Natural killer cell (primary cell): ENCODE measurements at regions not wholly inside any gene's neighbourhood (a gene's known extent, or its start where the extent isn't known, plus 50 kb on each side); places are given as distances from the start of the nearest gene placed in this dataset.

Source experiments
- ATAC-seq, 3 donors: fragments of 150-1000 bp in 2 of 3; fragments of 200-7000 bp in 1 of 3; cut with Tn5 transposase; 1 replicate in 1 of 3; 2 replicates in 2 of 3; pipeline ENCODE4 v1.10.0; 2021; ENCODE audit warnings: mild to moderate bottlenecking in 2 of 3, moderate library complexity in 2 of 3
- DNase-seq, 2 donors: peaks; one replicate each; pipeline versions ENCODE4 v3.0.0 to v3.0.0-alpha.2; 2013 to 2021; ENCODE audit warnings: mixed read lengths in 1 of 2
- H3K27ac ChIP-seq: one replicate; pipeline ENCODE4 v1.5.1; 2013; ENCODE audit warnings: mild to moderate bottlenecking, low read length
- H3K27me3 ChIP-seq: one replicate; pipeline ENCODE4 v1.6.1; 2013; ENCODE audit warnings: low read length; ENCODE audit not compliant: control insufficient read depth, insufficient read depth
- H3K36me3 ChIP-seq: one replicate; pipeline ENCODE4 v1.6.1; 2013; ENCODE audit warnings: low read length; ENCODE audit not compliant: control insufficient read depth, insufficient read depth
- H3K4me1 ChIP-seq: one replicate; pipeline ENCODE4 v1.6.1; 2013; ENCODE audit warnings: low read length; ENCODE audit not compliant: control insufficient read depth, insufficient read depth
- H3K4me3 ChIP-seq: one replicate; pipeline ENCODE4 v1.5.1; 2013; ENCODE audit warnings: low read length
- H3K9me3 ChIP-seq: one replicate; pipeline ENCODE4 v1.6.1; 2013; ENCODE audit warnings: low read length; ENCODE audit not compliant: control insufficient read depth, insufficient read depth
- H3K27ac Mint-ChIP-seq, 2 donors: one replicate each; pipeline ENCODE4 v1.8.0; 2022; ENCODE audit warnings: mild to moderate bottlenecking in 2 of 2, mixed read lengths in 2 of 2, moderate library complexity in 1 of 2
- H3K27me3 Mint-ChIP-seq, 2 donors: one replicate each; pipeline ENCODE4 v1.8.0; 2022; ENCODE audit warnings: low read depth in 2 of 2, mixed read lengths in 2 of 2
- H3K36me3 Mint-ChIP-seq: one replicate; pipeline ENCODE4 v1.8.0; 2022; ENCODE audit warnings: mixed read lengths
- H3K4me1 Mint-ChIP-seq, 2 donors: one replicate each; pipeline ENCODE4 v1.8.0; 2022; ENCODE audit warnings: mixed read lengths in 2 of 2
- H3K4me3 Mint-ChIP-seq: one replicate; pipeline ENCODE4 v1.8.0; 2022; ENCODE audit warnings: mild to moderate bottlenecking, moderate library complexity, mixed read lengths
- H3K9me3 Mint-ChIP-seq, 2 donors: one replicate each; pipeline ENCODE4 v1.8.0; 2022; ENCODE audit warnings: mixed read lengths in 2 of 2
- CTCF ChIP-seq: fragments of 200-600 bp; IDR thresholded peaks from one replicate; pipeline ENCODE4 v1.8.0; 2022; ENCODE audit warnings: antibody characterized with exemption
- WGBS: methylation state at CpG from one replicate; pipeline ENCODE4 v1.1.7; 2013; ENCODE audit warnings: missing lambda C conversion rate; ENCODE audit not compliant: insufficient coverage; 5-methylcytosine and 5-hydroxymethylcytosine counted together
- intact Hi-C: fragments of 100-400 bp; cut with micrococcal nuclease; formaldehyde crosslinking; loops from one replicate; pipeline ENCODE4 v1.14.2; 2022

- H3K4me1 Mint-ChIP-seq: no peaks in the 10 kb centered on the region
- no peak for TF ChIP-seq CTCF
- no peak for ATAC-seq
- H3K36me3 Mint-ChIP-seq: no peaks in the 10 kb centered on the region
- H3K36me3 ChIP-seq: no peaks in the 10 kb centered on the region
- no peaks in the 10 kb centered on the region for H3K4me1 ChIP-seq
- intact Hi-C loops: no loop called here
- DNase-seq: no peak
- no peaks in the 10 kb centered on the region for H3K27me3 Mint-ChIP-seq
- H3K4me3 ChIP-seq: no peak overlapping the region
- H3K9me3 Mint-ChIP-seq: peaks cover 10% of the 10 kb centered on the region in 2 donors
- no peak overlapping the region for H3K27ac Mint-ChIP-seq
- no peak overlapping the region for H3K27ac ChIP-seq
- H3K9me3 ChIP-seq: no peaks in the 10 kb centered on the region
- 86% methylated on average over 1 of the region's 1 CpG for WGBS
- no peak overlapping the region for H3K4me3 Mint-ChIP-seq
- H3K27me3 ChIP-seq: no peaks in the 10 kb centered on the region
Observed at GRCh38 chr3:147958754-147959153, 549.6 kb downstream of the ZIC1 start.

GRCh38 chr3:147960786-147961185, 551.6 kb downstream of the ZIC1 start:
- ATAC-seq (no peak), DNase-seq (no peak)
- WGBS: 93% methylated on average over 5 of the region's 6 CpGs
- Histone ChIP-seq H3K27me3 (no peaks in the 10 kb centered on the region), H3K9me3 (no peaks in the 10 kb centered on the region), H3K27ac (no peak overlapping the region), H3K4me1 (no peaks in the 10 kb centered on the region), H3K36me3 (no peaks in the 10 kb centered on the region), H3K4me3 (no peak overlapping the region)
- Mint-ChIP-seq H3K9me3 (peaks cover 9 to 15% of the 10 kb centered on the region in 2 donors), H3K27ac (no peak overlapping the region), H3K4me1 (no peaks in the 10 kb centered on the region), H3K4me3 (no peak overlapping the region), H3K27me3 (no peaks in the 10 kb centered on the region), H3K36me3 (no peaks in the 10 kb centered on the region)
- intact Hi-C loops: no loop called here
- no peak for TF ChIP-seq CTCF

- no peaks in the 10 kb centered on the region for H3K27me3 Mint-ChIP-seq
- Histone ChIP-seq H3K27ac (no peak overlapping the region), H3K9me3 (no peaks in the 10 kb centered on the region), H3K27me3 (no peaks in the 10 kb centered on the region), H3K4me1 (no peaks in the 10 kb centered on the region), H3K4me3 (no peak overlapping the region), H3K36me3 (no peaks in the 10 kb centered on the region)
- H3K4me1 Mint-ChIP-seq: no peaks in the 10 kb centered on the region
- WGBS: 77% methylated on average over 5 of the region's 5 CpGs
- H3K36me3 Mint-ChIP-seq: no peaks in the 10 kb centered on the region
- H3K4me3 Mint-ChIP-seq: no peak overlapping the region
- DNase-seq (no peak), ATAC-seq (no peak)
- peaks cover 6 to 12% of the 10 kb centered on the region in 2 donors for H3K9me3 Mint-ChIP-seq
- no peak for TF ChIP-seq CTCF
- intact Hi-C loops: no loop called here
- H3K27ac Mint-ChIP-seq: no peak overlapping the region
Observed at GRCh38 chr3:147962408-147963164, 553.4 kb downstream of the ZIC1 start.

- Mint-ChIP-seq H3K4me1 (no peaks in the 10 kb centered on the region), H3K4me3 (no peak overlapping the region), H3K27ac (no peak overlapping the region), H3K9me3 (peaks cover 2 to 8% of the 10 kb centered on the region in 2 donors), H3K27me3 (no peaks in the 10 kb centered on the region), H3K36me3 (no peaks in the 10 kb centered on the region)
- WGBS: 100% methylated on average over 1 of the region's 1 CpG
- intact Hi-C loops: no loop called here
- Histone ChIP-seq H3K9me3 (no peaks in the 10 kb centered on the region), H3K4me1 (no peaks in the 10 kb centered on the region), H3K27me3 (no peaks in the 10 kb centered on the region), H3K4me3 (no peak overlapping the region), H3K27ac (no peak overlapping the region), H3K36me3 (no peaks in the 10 kb centered on the region)
- no peak for DNase-seq
- ATAC-seq: no peak
- TF ChIP-seq CTCF: no peak
Observed at GRCh38 chr3:147963711-147964110, 554.5 kb downstream of the ZIC1 start.
